ENCODE measurements at regions not wholly inside any gene's neighbourhood (a gene's known extent, or its start where the extent isn't known, plus 50 kb on each side); places are given as distances from the start of the nearest gene placed in this dataset.

DNA sequence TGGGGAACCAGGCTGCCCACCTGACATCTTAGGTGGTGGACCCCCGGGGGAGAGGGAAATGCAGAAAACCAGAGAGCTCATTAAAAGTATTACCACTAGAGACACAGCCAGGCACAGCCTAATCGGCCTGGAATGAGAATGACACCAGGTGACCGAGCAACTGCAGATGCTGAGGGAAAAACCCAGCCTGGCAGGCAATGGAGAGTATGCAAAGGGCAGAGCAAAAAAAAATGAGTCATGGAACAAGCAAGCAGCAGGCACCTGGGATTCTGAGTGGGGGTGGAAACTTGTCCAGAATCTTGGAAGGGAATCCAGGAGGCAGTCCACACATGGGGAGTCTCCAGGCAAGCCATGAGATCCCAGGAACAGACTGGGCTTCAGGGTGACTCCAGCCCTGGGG lies 183.7 kb upstream of the LRRN1 start:
- Histone ChIP-seq H3K27ac (ENCODE audit: low read length) (no peak overlapping the region), H3K36me3 (replicated peaks; ENCODE audit: low read depth, low read length) (no peaks in the 10 kb centered on the region), H2AFZ (ENCODE audit: low read depth, low read length) (no peak overlapping the region), H3K4me3 (ENCODE audit: low read length) (peak overlapping the region; percentile 36; the same call in 1 of the 2 replicates), H3K79me2 (ENCODE audit: low read length) (no peaks in the 10 kb centered on the region), H3K4me1 (ENCODE audit: low read length) (peaks cover 32% of the 10 kb centered on the region), H4K20me1 (ENCODE audit: insufficient read depth, low read length) (no peaks in the 10 kb centered on the region), H3K4me2 (ENCODE audit: low read length) (peak overlapping the region; percentile 59), H3K9ac (ENCODE audit: low read length) (no peak overlapping the region), H3K9me3 (ENCODE audit: insufficient read depth, low read length) (no peaks in the 10 kb centered on the region), H3K27me3 (ENCODE audit: low read depth, low read length) (peaks cover 66% of the 10 kb centered on the region)
- no peak for TF ChIP-seq EZH2phosphoT487 (IDR thresholded peaks at IDR 0.05; ENCODE audit: low read depth)
- TF ChIP-seq, protein P1, sequence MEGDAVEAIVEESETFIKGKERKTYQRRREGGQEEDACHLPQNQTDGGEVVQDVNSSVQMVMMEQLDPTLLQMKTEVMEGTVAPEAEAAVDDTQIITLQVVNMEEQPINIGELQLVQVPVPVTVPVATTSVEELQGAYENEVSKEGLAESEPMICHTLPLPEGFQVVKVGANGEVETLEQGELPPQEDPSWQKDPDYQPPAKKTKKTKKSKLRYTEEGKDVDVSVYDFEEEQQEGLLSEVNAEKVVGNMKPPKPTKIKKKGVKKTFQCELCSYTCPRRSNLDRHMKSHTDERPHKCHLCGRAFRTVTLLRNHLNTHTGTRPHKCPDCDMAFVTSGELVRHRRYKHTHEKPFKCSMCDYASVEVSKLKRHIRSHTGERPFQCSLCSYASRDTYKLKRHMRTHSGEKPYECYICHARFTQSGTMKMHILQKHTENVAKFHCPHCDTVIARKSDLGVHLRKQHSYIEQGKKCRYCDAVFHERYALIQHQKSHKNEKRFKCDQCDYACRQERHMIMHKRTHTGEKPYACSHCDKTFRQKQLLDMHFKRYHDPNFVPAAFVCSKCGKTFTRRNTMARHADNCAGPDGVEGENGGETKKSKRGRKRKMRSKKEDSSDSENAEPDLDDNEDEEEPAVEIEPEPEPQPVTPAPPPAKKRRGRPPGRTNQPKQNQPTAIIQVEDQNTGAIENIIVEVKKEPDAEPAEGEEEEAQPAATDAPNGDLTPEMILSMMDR (IDR thresholded peaks at IDR 0.05; ENCODE audit: low read depth, low read length), result no peak

DNA sequence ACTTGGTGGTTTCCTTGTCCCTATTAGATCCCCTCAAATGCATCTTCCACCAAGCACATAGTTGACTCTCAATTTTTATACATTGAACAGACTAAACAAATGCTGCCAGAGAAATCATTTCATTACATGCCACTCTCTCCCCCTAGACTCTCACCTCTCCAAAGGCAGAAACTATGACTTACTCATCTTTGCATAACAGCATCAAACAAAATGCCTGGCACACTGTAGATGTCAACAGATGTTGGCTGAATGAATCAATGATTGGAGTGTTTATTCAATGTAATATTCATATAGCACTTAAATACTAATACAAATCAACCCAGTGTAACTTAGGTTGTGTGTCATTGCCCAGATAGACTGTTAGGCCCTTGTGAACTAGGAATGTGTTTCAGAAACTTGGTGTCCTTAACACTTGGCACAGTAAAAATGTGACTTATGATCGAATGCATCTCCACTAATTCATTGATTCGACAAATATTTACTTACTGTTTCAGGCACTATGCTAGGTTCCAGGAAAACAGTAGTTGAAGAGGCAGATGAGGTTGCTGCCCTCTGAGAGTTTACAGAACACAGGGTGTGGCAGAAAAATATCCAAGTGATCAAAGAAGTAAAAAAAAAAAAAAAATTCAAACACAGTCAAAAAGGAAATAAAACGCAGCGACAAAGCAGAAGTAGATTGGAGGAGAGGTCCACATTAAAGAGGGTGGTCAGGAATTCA lies 188.5 kb upstream of the LRRN1 start:
- no peaks in the 10 kb centered on the region for H3K79me2 ChIP-seq (ENCODE audit: low read length)
- no peak overlapping the region for H3K9ac ChIP-seq (ENCODE audit: low read length)
- H3K27me3 ChIP-seq (ENCODE audit: low read depth, low read length), result peaks cover 51% of the 10 kb centered on the region
- no peak overlapping the region for H3K27ac ChIP-seq (ENCODE audit: low read length)
- H3K9me3 ChIP-seq (ENCODE audit: insufficient read depth, low read length), result no peaks in the 10 kb centered on the region; the same call in 1 of the 2 replicates
- H3K36me3 ChIP-seq (replicated peaks; ENCODE audit: low read depth, low read length), result no peaks in the 10 kb centered on the region
- H3K4me2 ChIP-seq (ENCODE audit: low read length), result no peak overlapping the region
- no peak overlapping the region for H2AFZ ChIP-seq (ENCODE audit: low read depth, low read length)
- no peaks in the 10 kb centered on the region for H4K20me1 ChIP-seq (ENCODE audit: insufficient read depth, low read length)
- TF ChIP-seq EZH2phosphoT487 (IDR thresholded peaks at IDR 0.05; ENCODE audit: low read depth), result no peak
- TF ChIP-seq, protein P1 (IDR thresholded peaks at IDR 0.05; ENCODE audit: low read depth, low read length), result no peak
- H3K4me1 ChIP-seq (ENCODE audit: low read length), result peaks cover 12% of the 10 kb centered on the region
- H3K4me3 ChIP-seq (ENCODE audit: low read length), result no peak overlapping the region

DNA sequence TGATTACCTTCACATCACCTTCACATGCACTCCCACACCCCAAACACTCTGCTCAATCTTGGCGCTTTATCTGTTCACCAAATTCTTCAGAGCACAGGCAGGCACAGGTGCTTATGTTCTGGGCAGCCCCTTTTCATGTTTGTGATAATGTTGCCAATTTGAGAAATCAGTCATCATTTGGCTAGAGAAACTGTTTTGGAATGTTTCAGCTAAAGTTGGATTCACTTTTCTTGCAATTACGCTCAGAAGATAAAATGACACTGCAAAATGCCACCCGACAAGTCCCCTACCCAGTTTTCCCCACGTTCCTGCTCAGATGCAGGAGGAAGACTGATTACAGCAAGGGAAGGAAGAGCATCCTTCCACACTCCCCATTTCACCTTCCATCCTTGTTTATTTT lies 192.9 kb upstream of the LRRN1 start:
- Histone ChIP-seq H3K79me2 (ENCODE audit: low read length) (no peaks in the 10 kb centered on the region), H3K4me1 (ENCODE audit: low read length) (no peaks in the 10 kb centered on the region), H3K9ac (ENCODE audit: low read length) (no peak overlapping the region), H3K36me3 (replicated peaks; ENCODE audit: low read depth, low read length) (no peaks in the 10 kb centered on the region), H2AFZ (ENCODE audit: low read depth, low read length) (no peak overlapping the region), H3K9me3 (ENCODE audit: insufficient read depth, low read length) (no peaks in the 10 kb centered on the region; the same call in 1 of the 2 replicates), H3K27ac (ENCODE audit: low read length) (no peak overlapping the region), H4K20me1 (ENCODE audit: insufficient read depth, low read length) (no peaks in the 10 kb centered on the region), H3K27me3 (ENCODE audit: low read depth, low read length) (peaks cover 22% of the 10 kb centered on the region), H3K4me3 (ENCODE audit: low read length) (no peak overlapping the region), H3K4me2 (ENCODE audit: low read length) (no peak overlapping the region)
- TF ChIP-seq EZH2phosphoT487 (IDR thresholded peaks at IDR 0.05; ENCODE audit: low read depth), result no peak
- TF ChIP-seq, protein P1 (IDR thresholded peaks at IDR 0.05; ENCODE audit: low read depth, low read length), result no peak

DNA sequence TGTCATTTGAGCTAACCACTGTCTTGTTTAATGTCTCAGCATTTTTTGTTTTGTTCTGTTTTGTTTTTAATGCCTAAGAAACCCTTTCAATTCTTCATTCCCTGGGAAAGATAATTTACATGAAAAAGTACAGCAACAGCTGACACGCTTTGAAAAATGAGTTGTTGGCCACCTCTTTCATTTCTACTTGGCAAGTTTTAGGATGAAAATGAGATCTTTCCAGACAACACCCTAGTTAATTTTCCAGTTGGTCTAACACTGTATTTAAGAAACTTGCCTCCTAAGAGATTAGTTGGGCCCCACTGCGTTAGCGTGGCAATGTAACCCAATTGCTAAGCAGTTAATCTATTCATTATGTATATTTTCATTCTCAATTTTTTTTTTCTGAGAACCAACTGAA lies 194.0 kb upstream of the LRRN1 start:
- Histone ChIP-seq H4K20me1 (ENCODE audit: insufficient read depth, low read length) (no peaks in the 10 kb centered on the region), H3K36me3 (replicated peaks; ENCODE audit: low read depth, low read length) (no peaks in the 10 kb centered on the region), H3K4me2 (ENCODE audit: low read length) (no peak overlapping the region), H3K9me3 (ENCODE audit: insufficient read depth, low read length) (no peaks in the 10 kb centered on the region; the same call in 1 of the 2 replicates), H3K4me1 (ENCODE audit: low read length) (no peaks in the 10 kb centered on the region), H2AFZ (ENCODE audit: low read depth, low read length) (no peak overlapping the region), H3K27me3 (ENCODE audit: low read depth, low read length) (peaks cover 12% of the 10 kb centered on the region), H3K4me3 (ENCODE audit: low read length) (no peak overlapping the region), H3K27ac (ENCODE audit: low read length) (no peak overlapping the region), H3K79me2 (ENCODE audit: low read length) (no peaks in the 10 kb centered on the region), H3K9ac (ENCODE audit: low read length) (no peak overlapping the region)
- TF ChIP-seq EZH2phosphoT487 (IDR thresholded peaks at IDR 0.05; ENCODE audit: low read depth), result no peak
- TF ChIP-seq, protein P1 (IDR thresholded peaks at IDR 0.05; ENCODE audit: low read depth, low read length), result no peak
